Epithelial cell of esophagus (primary cell): ENCODE measurements at regions not wholly inside any gene's neighbourhood (a gene's known extent, or its start where the extent isn't known, plus 50 kb on each side); places are given as distances from the start of the nearest gene placed in this dataset.
A peak's percentile ranks its signal among the peaks of the same experiment; 100 is the strongest.

ENCODE experiments used
- DNase-seq: peaks from one replicate; pipeline ENCODE4 v3.0.0; 2010; ENCODE audit warnings: low read depth
- H3K4me3 ChIP-seq: 2 replicates; pipeline ENCODE4 v1.5.1; 2011; ENCODE audit warnings: mild to moderate bottlenecking, low read length, control low read depth
- TF ChIP-seq, protein P1 (sequence below): IDR thresholded peaks from 2 replicates; pipeline ENCODE4 v1.5.1; 2011; ENCODE audit warnings: low read depth, mild to moderate bottlenecking, low read length, control low read depth, inconsistent platforms; ENCODE audit not compliant: insufficient read depth; ENCODE audit errors: missing control alignments

- DNase-seq, result peak; percentile 68
- TF ChIP-seq, protein P1, sequence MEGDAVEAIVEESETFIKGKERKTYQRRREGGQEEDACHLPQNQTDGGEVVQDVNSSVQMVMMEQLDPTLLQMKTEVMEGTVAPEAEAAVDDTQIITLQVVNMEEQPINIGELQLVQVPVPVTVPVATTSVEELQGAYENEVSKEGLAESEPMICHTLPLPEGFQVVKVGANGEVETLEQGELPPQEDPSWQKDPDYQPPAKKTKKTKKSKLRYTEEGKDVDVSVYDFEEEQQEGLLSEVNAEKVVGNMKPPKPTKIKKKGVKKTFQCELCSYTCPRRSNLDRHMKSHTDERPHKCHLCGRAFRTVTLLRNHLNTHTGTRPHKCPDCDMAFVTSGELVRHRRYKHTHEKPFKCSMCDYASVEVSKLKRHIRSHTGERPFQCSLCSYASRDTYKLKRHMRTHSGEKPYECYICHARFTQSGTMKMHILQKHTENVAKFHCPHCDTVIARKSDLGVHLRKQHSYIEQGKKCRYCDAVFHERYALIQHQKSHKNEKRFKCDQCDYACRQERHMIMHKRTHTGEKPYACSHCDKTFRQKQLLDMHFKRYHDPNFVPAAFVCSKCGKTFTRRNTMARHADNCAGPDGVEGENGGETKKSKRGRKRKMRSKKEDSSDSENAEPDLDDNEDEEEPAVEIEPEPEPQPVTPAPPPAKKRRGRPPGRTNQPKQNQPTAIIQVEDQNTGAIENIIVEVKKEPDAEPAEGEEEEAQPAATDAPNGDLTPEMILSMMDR, result no peak
These were observed 697.2 kb downstream of the ETS1 start for GRCh38 chr11:127890030-127890615.

GRCh38 chr11:127888386-127888785, 699.0 kb downstream of the ETS1 start:
- DNase-seq, result no peak
- TF ChIP-seq, protein P1, result no peak
- no peak overlapping the region for H3K4me3 ChIP-seq

More at GRCh38 chr11:127890030-127890615, 697.2 kb downstream of the ETS1 start:
- no peak overlapping the region for H3K4me3 ChIP-seq

DNA sequence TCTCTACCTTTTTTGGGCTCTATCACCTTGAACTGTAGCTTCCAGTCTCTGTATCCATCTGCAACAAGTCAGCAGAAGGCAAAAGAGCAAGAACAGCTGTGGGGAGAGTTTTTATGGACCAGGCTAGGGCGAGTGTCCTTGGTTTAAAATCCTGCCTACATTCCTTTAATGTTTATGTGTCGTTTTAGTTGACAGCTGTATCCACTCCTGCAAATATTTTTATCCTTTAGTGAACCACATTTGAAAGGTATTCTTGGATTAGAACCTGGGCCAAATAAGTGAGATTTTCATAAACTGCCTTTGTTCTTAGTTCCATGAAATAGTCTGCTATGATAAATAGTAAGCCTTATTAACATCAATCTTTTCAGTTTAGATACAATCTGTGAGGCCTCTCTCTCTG, 712.2 kb downstream of the ETS1 start:
- H3K4me3 ChIP-seq, result no peak overlapping the region
- no peak for DNase-seq
- TF ChIP-seq, protein P1, result no peak

DNA sequence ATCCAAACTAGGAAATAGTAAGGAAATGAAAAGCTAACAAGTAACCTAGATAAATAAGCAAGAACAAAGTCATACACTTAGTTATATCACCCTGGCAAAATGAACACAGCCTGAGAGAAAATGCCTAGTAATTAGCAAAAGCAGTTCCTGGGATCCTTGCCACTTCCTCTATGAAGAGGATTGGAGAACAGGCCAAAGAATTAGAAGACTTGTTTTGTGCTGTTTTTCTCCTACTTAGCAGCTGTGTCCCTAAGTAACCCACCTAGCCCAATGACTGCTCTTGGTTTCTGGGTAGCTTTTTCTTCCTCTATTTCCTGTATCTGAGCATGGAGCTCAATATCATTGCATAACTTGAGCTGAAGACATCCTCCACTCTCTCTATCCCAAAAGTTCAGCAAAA, 713.9 kb downstream of the ETS1 start:
- TF ChIP-seq, protein P1, result no peak
- no peak for DNase-seq
- no peak overlapping the region for H3K4me3 ChIP-seq

- no peak overlapping the region for H3K4me3 ChIP-seq
- peak; percentile 10 for DNase-seq
- TF ChIP-seq, protein P1, result no peak
These were observed 721.2 kb downstream of the ETS1 start for GRCh38 chr11:127866109-127866508.

DNA sequence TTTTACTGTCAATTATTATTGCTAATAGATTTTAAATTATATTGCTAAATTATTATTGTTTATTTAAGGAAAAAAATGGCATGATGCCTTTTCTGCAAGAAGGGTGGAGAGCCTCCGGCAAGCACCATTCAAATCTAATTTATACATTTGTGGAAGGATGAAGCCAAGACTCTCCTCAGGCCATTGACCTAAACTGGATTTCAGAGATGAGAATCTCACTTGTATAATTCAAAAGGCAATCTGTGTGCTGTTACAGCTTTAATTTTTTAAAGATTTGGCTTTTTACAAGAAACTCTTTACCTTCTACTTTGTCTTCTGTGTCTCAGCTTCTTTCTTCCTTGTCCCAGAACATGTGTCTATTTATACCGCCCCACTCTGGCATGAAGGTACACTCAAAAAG, 722.5 kb downstream of the ETS1 start:
- DNase-seq, result no peak
- H3K4me3 ChIP-seq, result no peak overlapping the region
- TF ChIP-seq, protein P1, result no peak

DNA sequence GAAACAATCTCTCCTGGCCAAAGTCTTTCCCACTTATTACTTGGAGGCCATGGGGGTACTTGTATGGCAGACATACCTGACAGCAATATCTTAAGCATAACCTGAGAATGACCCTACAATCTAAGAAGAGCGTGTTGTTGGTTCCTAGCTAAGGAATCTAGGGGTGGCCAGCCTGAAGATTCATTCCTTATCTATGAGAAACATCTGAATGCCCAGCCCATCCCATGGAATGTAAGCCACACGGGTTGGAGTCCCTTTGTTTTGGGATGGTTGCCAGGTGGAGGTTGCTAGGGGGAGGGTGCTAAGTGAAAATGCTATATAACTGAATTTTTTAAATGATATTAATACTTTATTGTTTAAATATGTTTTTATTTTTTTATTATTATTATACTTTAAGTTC, 725.0 kb downstream of the ETS1 start:
- TF ChIP-seq, protein P1, result no peak
- DNase-seq, result peak; percentile 45
- no peak overlapping the region for H3K4me3 ChIP-seq
